Type B pancreatic cell (in vitro differentiated cells): ENCODE measurements at regions not wholly inside any gene's neighbourhood (a gene's known extent, or its start where the extent isn't known, plus 50 kb on each side); places are given as distances from the start of the nearest gene placed in this dataset.
A peak's percentile ranks its signal among the peaks of the same experiment; 100 is the strongest.

Experiments
- DNase-seq: peaks from one replicate; pipeline ENCODE4 v3.0.0; 2021; ENCODE audit warnings: mixed read lengths; ENCODE audit not compliant: unreplicated experiment; ENCODE audit errors: extremely low spot score
- H3K27ac Mint-ChIP-seq: 2 replicates; pipeline ENCODE4 v1.8.0; 2021; ENCODE audit warnings: mild to moderate bottlenecking, mixed read lengths
- H3K27me3 Mint-ChIP-seq: 2 replicates; pipeline ENCODE4 v1.8.0; 2021; ENCODE audit warnings: mixed read lengths
- H3K36me3 Mint-ChIP-seq: 2 replicates; pipeline ENCODE4 v1.8.0; 2021; ENCODE audit warnings: mixed read lengths
- H3K4me1 Mint-ChIP-seq: one replicate; pipeline ENCODE4 v1.8.0; 2021; ENCODE audit warnings: mixed read lengths; ENCODE audit not compliant: unreplicated experiment
- H3K4me3 Mint-ChIP-seq: 2 replicates; pipeline ENCODE4 v1.8.0; 2021; ENCODE audit warnings: mild to moderate bottlenecking, mixed read lengths
- H3K9me3 Mint-ChIP-seq: 2 replicates; pipeline ENCODE4 v1.8.0; 2021; ENCODE audit warnings: mixed read lengths
- TF ChIP-seq, protein P1 (sequence below): fragments of 200-600 bp; sonication (generic); conservative IDR thresholded peaks from 2 replicates; pipeline ENCODE4 v1.5.0; 2021; ENCODE audit warnings: antibody characterized with exemption, mild to moderate bottlenecking

DNA sequence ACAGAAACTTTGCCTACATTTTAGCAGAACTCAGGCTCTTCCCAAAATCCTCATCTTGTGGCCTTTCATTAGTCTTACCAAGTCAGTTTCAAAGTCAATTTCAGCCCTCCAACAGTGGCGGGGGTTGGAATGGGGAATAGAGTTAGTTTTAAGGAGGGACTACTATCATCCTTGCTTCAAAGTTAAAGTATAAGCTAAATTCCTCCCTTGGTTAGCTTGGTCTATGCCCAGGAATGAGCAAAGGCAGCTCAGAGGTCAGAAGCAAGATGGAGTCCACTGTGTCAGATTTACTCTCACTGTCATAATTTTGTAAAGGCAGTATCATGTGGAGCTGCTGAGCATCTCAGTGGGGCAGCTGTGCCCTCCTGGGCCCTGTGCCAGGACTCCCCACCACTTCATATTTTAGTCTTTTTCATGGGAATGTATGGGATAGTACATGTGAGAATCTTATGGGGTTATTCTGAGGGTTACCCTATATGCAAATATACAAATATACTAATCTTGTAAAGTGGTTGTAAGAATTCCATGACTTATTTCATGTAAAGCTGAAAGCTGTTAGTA lies 145.2 kb upstream of the MMADHC start:
- Mint-ChIP-seq H3K27ac (no peak overlapping the region), H3K4me3 (no peak overlapping the region), H3K36me3 (peaks cover 4% of the 10 kb centered on the region), H3K4me1 (peaks cover 44% of the 10 kb centered on the region), H3K27me3 (peaks cover 21% of the 10 kb centered on the region), H3K9me3 (no peaks in the 10 kb centered on the region)
- DNase-seq, result no peak
- TF ChIP-seq, protein P1, sequence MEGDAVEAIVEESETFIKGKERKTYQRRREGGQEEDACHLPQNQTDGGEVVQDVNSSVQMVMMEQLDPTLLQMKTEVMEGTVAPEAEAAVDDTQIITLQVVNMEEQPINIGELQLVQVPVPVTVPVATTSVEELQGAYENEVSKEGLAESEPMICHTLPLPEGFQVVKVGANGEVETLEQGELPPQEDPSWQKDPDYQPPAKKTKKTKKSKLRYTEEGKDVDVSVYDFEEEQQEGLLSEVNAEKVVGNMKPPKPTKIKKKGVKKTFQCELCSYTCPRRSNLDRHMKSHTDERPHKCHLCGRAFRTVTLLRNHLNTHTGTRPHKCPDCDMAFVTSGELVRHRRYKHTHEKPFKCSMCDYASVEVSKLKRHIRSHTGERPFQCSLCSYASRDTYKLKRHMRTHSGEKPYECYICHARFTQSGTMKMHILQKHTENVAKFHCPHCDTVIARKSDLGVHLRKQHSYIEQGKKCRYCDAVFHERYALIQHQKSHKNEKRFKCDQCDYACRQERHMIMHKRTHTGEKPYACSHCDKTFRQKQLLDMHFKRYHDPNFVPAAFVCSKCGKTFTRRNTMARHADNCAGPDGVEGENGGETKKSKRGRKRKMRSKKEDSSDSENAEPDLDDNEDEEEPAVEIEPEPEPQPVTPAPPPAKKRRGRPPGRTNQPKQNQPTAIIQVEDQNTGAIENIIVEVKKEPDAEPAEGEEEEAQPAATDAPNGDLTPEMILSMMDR, result no peak

DNA sequence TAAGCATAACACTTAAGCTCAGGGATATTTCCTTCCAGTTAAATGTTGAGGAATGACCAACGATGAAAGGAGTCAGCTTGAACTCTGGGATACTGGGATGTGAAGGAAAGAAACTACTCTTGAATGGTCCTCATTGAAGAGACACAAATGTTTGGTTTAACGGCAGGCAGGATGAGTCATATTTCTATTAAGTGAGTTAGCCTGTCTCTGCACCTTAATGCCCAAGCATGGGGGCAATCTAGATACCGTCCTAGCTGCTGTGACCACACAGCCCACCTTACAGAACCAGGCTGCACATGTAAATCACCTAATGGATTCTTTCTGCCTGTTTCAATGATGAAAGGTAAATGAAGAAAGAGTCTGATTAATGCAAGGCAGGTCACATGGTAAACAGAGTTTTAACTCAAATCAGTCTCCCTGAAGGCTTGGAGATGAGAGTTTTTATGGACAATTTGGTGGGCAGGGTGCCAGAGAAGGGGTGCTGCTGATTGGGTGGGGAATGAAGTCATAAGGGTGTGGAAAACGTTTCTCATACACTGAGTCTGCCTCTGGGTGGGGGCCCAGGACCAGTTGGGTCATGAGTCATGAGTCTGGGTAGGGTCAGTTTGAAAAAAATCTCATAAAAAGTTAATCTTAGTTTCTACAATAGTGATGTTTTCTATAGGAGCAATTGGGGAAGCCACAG lies 144.6 kb upstream of the MMADHC start:
- H3K4me1 Mint-ChIP-seq, result peaks cover 51% of the 10 kb centered on the region
- TF ChIP-seq, protein P1, result no peak
- peaks cover 4% of the 10 kb centered on the region for H3K36me3 Mint-ChIP-seq
- peak overlapping the region; percentile 16 for H3K4me3 Mint-ChIP-seq
- H3K27me3 Mint-ChIP-seq, result peaks cover 25% of the 10 kb centered on the region
- no peak for DNase-seq
- H3K27ac Mint-ChIP-seq, result no peak overlapping the region
- no peaks in the 10 kb centered on the region for H3K9me3 Mint-ChIP-seq

DNA sequence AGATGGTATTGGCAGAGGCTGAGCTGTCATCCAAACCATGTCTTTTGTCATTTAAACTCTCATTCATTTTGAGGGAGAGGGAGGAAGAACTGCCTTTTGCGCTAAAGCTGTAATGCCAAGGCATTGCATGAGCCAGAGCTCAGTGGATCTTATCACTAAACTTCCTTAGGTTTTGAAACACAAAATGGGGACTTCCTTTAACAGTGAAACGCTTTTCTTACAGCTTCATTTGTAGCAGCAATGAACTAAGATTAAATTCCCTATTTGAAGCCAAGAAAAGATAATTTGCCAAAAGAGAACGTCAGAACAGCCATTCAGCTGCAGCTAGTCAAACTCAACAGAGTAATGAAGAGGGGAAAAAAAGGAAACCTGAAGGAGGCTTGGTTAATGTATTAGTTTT lies 143.5 kb upstream of the MMADHC start:
- no peak for DNase-seq
- H3K9me3 Mint-ChIP-seq, result no peaks in the 10 kb centered on the region
- H3K27ac Mint-ChIP-seq, result no peak overlapping the region
- H3K4me1 Mint-ChIP-seq, result peaks cover 56% of the 10 kb centered on the region
- TF ChIP-seq, protein P1, result no peak
- H3K36me3 Mint-ChIP-seq, result peaks cover 5% of the 10 kb centered on the region
- H3K27me3 Mint-ChIP-seq, result peaks cover 31% of the 10 kb centered on the region
- no peak overlapping the region for H3K4me3 Mint-ChIP-seq

DNA sequence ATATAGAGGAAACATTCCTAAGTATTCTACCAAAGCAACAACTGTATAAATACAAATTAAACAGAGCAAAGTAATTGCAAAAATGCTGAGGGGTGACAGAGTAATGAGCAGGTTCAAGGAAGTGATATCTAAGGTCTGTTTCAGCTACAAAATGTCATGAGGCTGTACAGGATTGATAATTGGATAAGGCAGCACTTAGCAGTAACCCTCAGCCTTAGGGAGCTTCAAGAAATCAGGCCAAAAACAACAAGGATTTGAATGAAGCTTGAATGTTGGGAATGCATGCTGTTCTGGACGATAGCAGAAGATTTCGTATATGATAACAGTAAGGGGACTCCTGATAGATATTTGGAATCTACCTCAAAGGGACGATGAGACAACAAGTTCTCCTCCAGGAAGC lies 142.0 kb upstream of the MMADHC start:
- no peak overlapping the region for H3K27ac Mint-ChIP-seq
- H3K4me3 Mint-ChIP-seq, result no peak overlapping the region
- H3K36me3 Mint-ChIP-seq, result peaks cover 7% of the 10 kb centered on the region
- H3K9me3 Mint-ChIP-seq, result no peaks in the 10 kb centered on the region
- H3K4me1 Mint-ChIP-seq, result peaks cover 57% of the 10 kb centered on the region
- TF ChIP-seq, protein P1, result no peak
- DNase-seq, result no peak
- H3K27me3 Mint-ChIP-seq, result peaks cover 40% of the 10 kb centered on the region

DNA sequence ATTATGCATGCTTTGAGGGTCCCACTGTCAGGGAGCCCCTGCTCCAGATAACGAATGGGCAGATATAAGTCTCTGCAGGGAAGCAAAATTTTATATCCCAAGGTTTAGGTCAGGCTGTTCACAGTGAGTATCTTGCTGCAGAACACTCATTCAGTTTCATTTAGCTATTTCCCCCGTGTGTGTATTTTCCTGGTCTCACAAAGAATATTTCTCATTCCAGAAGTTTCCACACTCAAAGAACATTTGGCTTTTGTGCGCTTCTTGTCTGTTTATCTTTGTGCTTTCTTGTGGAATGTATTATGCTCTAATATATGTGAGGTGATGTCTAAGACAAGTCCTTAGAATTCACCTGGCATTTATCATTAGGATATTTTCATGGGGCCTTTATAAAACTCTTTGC lies 140.4 kb upstream of the MMADHC start:
- H3K4me3 Mint-ChIP-seq, result no peak overlapping the region
- H3K4me1 Mint-ChIP-seq, result peaks cover 46% of the 10 kb centered on the region
- DNase-seq, result no peak

More for the DNA sequence above, 140.4 kb upstream of the MMADHC start:
- no peak overlapping the region for H3K27ac Mint-ChIP-seq
- H3K36me3 Mint-ChIP-seq, result peaks cover 7% of the 10 kb centered on the region
- no peaks in the 10 kb centered on the region for H3K9me3 Mint-ChIP-seq
- peaks cover 41% of the 10 kb centered on the region for H3K27me3 Mint-ChIP-seq
- TF ChIP-seq, protein P1, result no peak
